ENCODE measurements at regions not wholly inside any gene's neighbourhood (a gene's known extent, or its start where the extent isn't known, plus 50 kb on each side); places are given as distances from the start of the nearest gene placed in this dataset.

GRCh38 chr3:166372571-166373106 lies 535.4 kb upstream of the BCHE start:
- TF ChIP-seq CTCF (IDR thresholded peaks at IDR 0.05), result no peak
- no peak for TF ChIP-seq POLR2A (IDR thresholded peaks at IDR 0.05)
- no peak for TF ChIP-seq POLR2AphosphoS5 (IDR thresholded peaks at IDR 0.05; ENCODE audit: insufficient read depth in 1 of 2, low read depth in 1 of 2)

Data from vagina (tissue), 2 donors.